ENCODE measurements at regions not wholly inside any gene's neighbourhood (a gene's known extent, or its start where the extent isn't known, plus 50 kb on each side); places are given as distances from the start of the nearest gene placed in this dataset.
"Not testable (repeated sequence)": the region's sequence is repeated elsewhere in the genome, so short reads cannot be mapped to it uniquely, and the experiment has no call there.

DNA sequence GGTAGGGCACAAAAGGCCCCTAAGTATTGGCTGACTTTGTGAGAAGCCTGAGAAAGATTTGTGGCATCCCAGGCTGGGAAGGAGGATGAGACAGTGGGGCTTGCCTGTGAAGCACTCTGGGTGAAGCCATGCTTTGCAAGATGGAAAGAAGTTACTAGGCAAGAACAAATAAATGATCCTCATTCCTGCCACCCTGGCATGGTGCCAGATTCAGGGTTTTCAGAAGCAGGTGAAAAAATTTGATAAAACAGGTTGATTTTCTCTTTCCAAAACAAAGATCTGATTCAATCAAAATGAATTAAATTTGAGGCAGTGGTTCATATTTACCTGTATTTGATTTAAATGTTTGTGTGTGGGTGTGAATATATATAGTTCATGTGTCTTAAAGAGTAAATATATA, 386.9 kb upstream of the PROX1 start:
- FAIRE-seq = no peak
- Histone ChIP-seq H3K9me3 (ENCODE audit: control insufficient read depth, low read depth, low read length) (no peaks in the 10 kb centered on the region), H3K9ac (ENCODE audit: control insufficient read depth, extremely low read depth, insufficient read depth, low read length) (no peak overlapping the region), H3K27ac (ENCODE audit: control insufficient read depth, insufficient read depth, low read length) (no peak overlapping the region), H4K20me1 (ENCODE audit: control insufficient read depth, extremely low read depth, insufficient read depth, low read length) (no peaks in the 10 kb centered on the region), H3K79me2 (ENCODE audit: control insufficient read depth, insufficient read depth, low read length) (no peaks in the 10 kb centered on the region), H3K4me2 (ENCODE audit: control insufficient read depth, extremely low read depth, insufficient read depth, low read depth, low read length) (no peak overlapping the region), H3K4me1 (ENCODE audit: control insufficient read depth, extremely low read depth, insufficient read depth, low read length) (no peaks in the 10 kb centered on the region), H3K9me1 (ENCODE audit: control insufficient read depth, extremely low read depth, insufficient read depth, low read length) (no peaks in the 10 kb centered on the region), H3K27me3 (ENCODE audit: control insufficient read depth, extremely low read depth, insufficient read depth, low read length) (no peaks in the 10 kb centered on the region), H2AFZ (ENCODE audit: control insufficient read depth, low read length) (no peak overlapping the region), H3K4me3 (ENCODE audit: control insufficient read depth in 2 of 3, extremely low read depth in 1 of 3, insufficient read depth in 2 of 3, low read depth in 1 of 3, low read length in 3 of 3) (no peak overlapping the region), H3K36me3 (ENCODE audit: control insufficient read depth in 2 of 2, extremely low read depth in 1 of 2, insufficient read depth in 2 of 2, low read length in 2 of 2) (no peaks in the 10 kb centered on the region)
- no peak for DNase-seq (ENCODE audit: low read depth, low spot score)
- dilution Hi-C loops (cut with MboI; ENCODE audit: extremely low pct_ligation_motif_present, low sequenced_read_pairs) = no loop called here
- no peak for TF ChIP-seq EZH2 (IDR thresholded peaks at IDR 0.05; ENCODE audit: low read length)
- TF ChIP-seq, protein P1, sequence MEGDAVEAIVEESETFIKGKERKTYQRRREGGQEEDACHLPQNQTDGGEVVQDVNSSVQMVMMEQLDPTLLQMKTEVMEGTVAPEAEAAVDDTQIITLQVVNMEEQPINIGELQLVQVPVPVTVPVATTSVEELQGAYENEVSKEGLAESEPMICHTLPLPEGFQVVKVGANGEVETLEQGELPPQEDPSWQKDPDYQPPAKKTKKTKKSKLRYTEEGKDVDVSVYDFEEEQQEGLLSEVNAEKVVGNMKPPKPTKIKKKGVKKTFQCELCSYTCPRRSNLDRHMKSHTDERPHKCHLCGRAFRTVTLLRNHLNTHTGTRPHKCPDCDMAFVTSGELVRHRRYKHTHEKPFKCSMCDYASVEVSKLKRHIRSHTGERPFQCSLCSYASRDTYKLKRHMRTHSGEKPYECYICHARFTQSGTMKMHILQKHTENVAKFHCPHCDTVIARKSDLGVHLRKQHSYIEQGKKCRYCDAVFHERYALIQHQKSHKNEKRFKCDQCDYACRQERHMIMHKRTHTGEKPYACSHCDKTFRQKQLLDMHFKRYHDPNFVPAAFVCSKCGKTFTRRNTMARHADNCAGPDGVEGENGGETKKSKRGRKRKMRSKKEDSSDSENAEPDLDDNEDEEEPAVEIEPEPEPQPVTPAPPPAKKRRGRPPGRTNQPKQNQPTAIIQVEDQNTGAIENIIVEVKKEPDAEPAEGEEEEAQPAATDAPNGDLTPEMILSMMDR (optimal IDR thresholded peaks at IDR 0.05 in 1 of 3, IDR thresholded peaks at IDR 0.05 in 1 of 3, conservative IDR thresholded peaks at IDR 0.05 in 1 of 3; ENCODE audit: extremely low read depth in 1 of 3, insufficient read depth in 2 of 3, low read length in 3 of 3) = no peak

DNA sequence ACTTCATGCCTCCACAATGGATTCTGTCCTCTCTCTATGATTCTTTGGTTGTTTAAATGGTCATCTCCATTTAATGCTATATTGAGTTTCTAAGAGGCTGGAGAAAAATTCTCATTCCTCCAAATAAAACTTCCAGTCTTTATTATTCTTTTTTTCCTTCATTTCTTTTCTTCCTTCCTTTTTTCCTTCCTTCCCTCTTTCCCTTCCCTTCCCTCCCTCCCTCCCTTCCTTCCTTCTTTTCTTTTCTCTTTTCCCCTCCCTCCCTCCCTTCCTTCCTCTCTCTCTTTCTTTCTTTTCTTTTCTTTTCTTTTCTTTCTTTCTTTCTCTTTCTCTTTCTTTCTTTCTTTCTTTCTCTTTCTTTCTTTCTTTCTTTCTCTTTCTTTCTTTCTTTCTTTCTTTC, 386.1 kb upstream of the PROX1 start:
- dilution Hi-C loops (cut with MboI; ENCODE audit: extremely low pct_ligation_motif_present, low sequenced_read_pairs); H3K27me3 ChIP-seq (ENCODE audit: control insufficient read depth, extremely low read depth, insufficient read depth, low read length); H3K36me3 ChIP-seq (ENCODE audit: control insufficient read depth in 2 of 2, extremely low read depth in 1 of 2, insufficient read depth in 2 of 2, low read length in 2 of 2); DNase-seq (ENCODE audit: low read depth, low spot score); H3K9me1 ChIP-seq (ENCODE audit: control insufficient read depth, extremely low read depth, insufficient read depth, low read length); FAIRE-seq; H3K4me1 ChIP-seq (ENCODE audit: control insufficient read depth, extremely low read depth, insufficient read depth, low read length); H4K20me1 ChIP-seq (ENCODE audit: control insufficient read depth, extremely low read depth, insufficient read depth, low read length); H2AFZ ChIP-seq (ENCODE audit: control insufficient read depth, low read length); H3K9me3 ChIP-seq (ENCODE audit: control insufficient read depth, low read depth, low read length); H3K79me2 ChIP-seq (ENCODE audit: control insufficient read depth, insufficient read depth, low read length); H3K27ac ChIP-seq (ENCODE audit: control insufficient read depth, insufficient read depth, low read length); H3K4me3 ChIP-seq (ENCODE audit: control insufficient read depth in 2 of 3, extremely low read depth in 1 of 3, insufficient read depth in 2 of 3, low read depth in 1 of 3, low read length in 3 of 3); H3K4me2 ChIP-seq (ENCODE audit: control insufficient read depth, extremely low read depth, insufficient read depth, low read depth, low read length); H3K9ac ChIP-seq (ENCODE audit: control insufficient read depth, extremely low read depth, insufficient read depth, low read length): not testable (repeated sequence)

DNA sequence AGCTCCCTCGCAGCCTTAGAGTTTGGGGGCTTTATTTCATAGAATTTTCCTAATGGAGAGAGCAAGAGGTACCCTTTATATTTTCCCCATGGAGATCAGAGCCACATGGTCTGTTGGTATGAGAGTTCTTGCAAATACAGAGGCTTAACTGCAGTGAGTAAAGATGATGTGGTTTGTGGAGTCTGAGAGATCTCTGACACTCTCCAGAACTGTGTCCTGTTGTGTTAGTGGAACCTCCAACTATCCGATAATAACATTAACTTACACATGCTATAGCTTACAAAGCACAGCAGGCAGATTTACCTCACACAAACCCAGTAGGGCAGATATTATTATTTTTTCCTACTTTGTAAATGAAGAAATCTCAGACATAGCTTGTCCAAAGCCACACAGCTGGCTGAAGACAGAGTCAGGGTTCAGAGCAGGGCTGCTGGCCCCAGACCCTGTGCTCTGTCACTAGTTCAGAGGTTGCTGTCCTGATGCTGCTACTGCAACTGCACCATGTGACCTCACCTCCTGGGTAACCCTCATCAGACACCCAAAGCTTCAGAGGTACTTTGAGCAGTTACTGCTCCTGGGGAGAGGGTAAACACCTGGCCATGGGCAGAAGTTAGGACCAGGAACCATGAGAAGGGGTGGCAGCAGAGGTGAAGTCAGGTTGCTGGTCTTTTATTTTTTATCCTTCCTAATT, 384.8 kb upstream of the PROX1 start:
- TF ChIP-seq, protein P1 (optimal IDR thresholded peaks at IDR 0.05 in 1 of 3, IDR thresholded peaks at IDR 0.05 in 1 of 3, conservative IDR thresholded peaks at IDR 0.05 in 1 of 3; ENCODE audit: extremely low read depth in 1 of 3, insufficient read depth in 2 of 3, low read length in 3 of 3) = no peak
- TF ChIP-seq EZH2 (IDR thresholded peaks at IDR 0.05; ENCODE audit: low read length) = no peak
- no peak for FAIRE-seq
- Histone ChIP-seq H3K4me2 (ENCODE audit: control insufficient read depth, extremely low read depth, insufficient read depth, low read depth, low read length) (no peak overlapping the region), H3K27me3 (ENCODE audit: control insufficient read depth, extremely low read depth, insufficient read depth, low read length) (no peaks in the 10 kb centered on the region), H2AFZ (ENCODE audit: control insufficient read depth, low read length) (no peak overlapping the region), H3K4me3 (ENCODE audit: control insufficient read depth in 2 of 3, extremely low read depth in 1 of 3, insufficient read depth in 2 of 3, low read depth in 1 of 3, low read length in 3 of 3) (no peak overlapping the region), H3K27ac (ENCODE audit: control insufficient read depth, insufficient read depth, low read length) (no peak overlapping the region), H3K79me2 (ENCODE audit: control insufficient read depth, insufficient read depth, low read length) (no peaks in the 10 kb centered on the region), H3K9ac (ENCODE audit: control insufficient read depth, extremely low read depth, insufficient read depth, low read length) (no peak overlapping the region), H3K9me3 (ENCODE audit: control insufficient read depth, low read depth, low read length) (no peaks in the 10 kb centered on the region), H4K20me1 (ENCODE audit: control insufficient read depth, extremely low read depth, insufficient read depth, low read length) (no peaks in the 10 kb centered on the region), H3K4me1 (ENCODE audit: control insufficient read depth, extremely low read depth, insufficient read depth, low read length) (no peaks in the 10 kb centered on the region), H3K36me3 (ENCODE audit: control insufficient read depth in 2 of 2, extremely low read depth in 1 of 2, insufficient read depth in 2 of 2, low read length in 2 of 2) (no peaks in the 10 kb centered on the region), H3K9me1 (ENCODE audit: control insufficient read depth, extremely low read depth, insufficient read depth, low read length) (no peaks in the 10 kb centered on the region)
- dilution Hi-C loops (cut with MboI; ENCODE audit: extremely low pct_ligation_motif_present, low sequenced_read_pairs) = no loop called here
- DNase-seq (ENCODE audit: low read depth, low spot score) = no peak
